Stimulated activated CD8-positive, alpha-beta memory T cell treated with anti-CD3 and anti-CD28 coated beads, Interleukin-4, amount 100 ng/mL, for 48 hours (primary cell): ENCODE measurements at regions not wholly inside any gene's neighbourhood (a gene's known extent, or its start where the extent isn't known, plus 50 kb on each side); places are given as distances from the start of the nearest gene placed in this dataset.

Experiments
- DNase-seq: peaks from one replicate; pipeline ENCODE4 v3.0.0-alpha.2; 2020

GRCh38 chr13:72317346-72318109 lies 409.9 kb downstream of the MZT1 start:
- DNase-seq, result no peak

DNA sequence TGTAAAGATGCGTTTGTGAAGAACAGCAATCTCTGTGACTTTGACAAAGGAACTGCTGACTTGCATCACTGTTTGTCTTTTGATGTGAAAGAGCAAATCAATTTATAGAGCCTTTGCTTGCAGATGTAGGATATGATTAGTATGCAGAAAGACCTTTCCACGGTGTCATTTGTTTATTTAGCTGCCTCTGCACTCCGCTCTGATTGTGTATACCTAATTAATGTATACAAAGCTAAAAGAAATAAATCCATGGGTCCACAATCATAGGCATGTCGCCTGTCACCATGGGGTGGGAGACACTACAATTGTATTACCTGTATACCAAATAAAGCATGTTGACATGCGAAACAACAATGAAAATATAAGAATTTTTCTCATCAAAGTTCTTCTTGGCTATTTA lies 410.7 kb downstream of the MZT1 start:
- no peak for DNase-seq

DNA sequence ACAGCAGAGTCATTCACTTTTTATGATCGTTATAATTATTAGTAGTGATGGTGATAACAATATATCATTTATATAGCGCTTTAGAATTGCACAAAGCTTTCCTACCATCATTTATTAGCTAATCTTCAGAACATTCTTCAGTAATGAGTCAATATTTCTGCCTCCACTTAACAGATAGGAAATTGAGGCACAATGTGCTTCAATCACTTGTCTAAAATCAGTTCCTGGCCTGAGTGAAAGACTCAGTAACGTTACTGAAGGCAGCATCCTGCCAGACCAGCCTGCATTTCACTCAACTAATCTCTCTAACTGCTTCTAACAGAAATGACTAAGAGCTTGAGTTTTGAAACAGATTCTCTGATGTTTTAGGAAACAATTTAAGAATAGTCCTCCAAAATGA lies 412.1 kb downstream of the MZT1 start:
- no peak for DNase-seq

GRCh38 chr13:72314210-72314609 lies 413.2 kb downstream of the MZT1 start:
- no peak for DNase-seq

DNA sequence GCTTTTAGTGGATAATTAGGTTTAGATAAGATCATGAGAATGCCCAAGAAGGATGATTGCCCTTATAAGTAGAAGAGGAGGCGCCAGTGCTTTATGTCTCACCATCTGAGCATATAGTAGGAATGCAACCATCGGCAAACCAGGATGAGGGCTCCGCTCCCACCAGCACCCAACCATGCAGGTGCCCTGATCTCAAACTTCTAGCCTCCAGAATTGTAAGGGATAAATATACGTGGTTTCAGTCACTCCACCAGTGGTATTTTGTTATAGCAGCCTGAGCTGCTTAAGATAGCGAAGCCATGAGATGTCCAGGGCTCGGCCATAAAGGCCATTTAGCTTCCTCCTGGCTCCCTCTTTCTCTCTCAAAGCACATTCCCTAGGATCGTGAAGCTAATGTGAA lies 413.9 kb downstream of the MZT1 start:
- no peak for DNase-seq

- no peak for DNase-seq
Observed at GRCh38 chr13:72303941-72304746, 423.3 kb downstream of the MZT1 start.

GRCh38 chr13:72296246-72296645 lies 429.2 kb upstream of the DACH1 start:
- no peak for DNase-seq

GRCh38 chr13:72295153-72295552 lies 428.1 kb upstream of the DACH1 start:
- no peak for DNase-seq

- no peak for DNase-seq
Observed at GRCh38 chr13:72293206-72293605, 426.2 kb upstream of the DACH1 start.

DNA sequence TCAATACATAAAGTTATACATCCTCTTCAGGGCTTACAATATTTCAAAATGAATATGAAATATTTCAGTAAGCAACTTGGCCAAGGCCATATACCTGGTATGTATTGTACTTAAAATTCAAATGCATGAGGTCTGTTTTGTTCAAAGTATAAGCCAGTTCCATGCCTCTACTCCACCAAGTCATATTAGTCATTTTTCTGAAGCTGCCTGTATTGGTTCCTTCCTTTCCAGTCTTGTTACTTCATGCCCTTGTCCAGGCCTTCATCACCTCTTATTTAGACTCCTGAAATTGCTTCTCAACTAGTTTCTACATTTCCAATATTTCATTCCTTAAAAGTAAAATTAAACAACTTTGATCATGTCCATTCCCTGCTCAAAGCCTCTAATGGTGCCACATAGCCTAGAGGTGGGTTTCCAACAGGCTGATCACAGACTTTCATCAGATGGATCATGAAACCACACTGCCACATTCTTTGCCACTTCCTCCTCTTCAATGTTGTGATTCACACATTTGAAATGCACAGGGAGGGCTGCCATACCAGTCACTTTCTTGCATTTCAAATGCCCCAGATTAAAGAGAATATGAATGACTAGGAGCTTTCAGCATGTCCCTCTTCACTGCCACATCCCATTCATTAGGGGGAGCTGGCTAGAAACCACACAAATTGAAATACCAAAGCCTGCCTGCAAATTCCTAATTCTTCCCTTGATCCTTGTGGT lies 424.1 kb upstream of the DACH1 start:
- DNase-seq, result no peak

- no peak for DNase-seq
Observed at GRCh38 chr13:72286421-72286820, 419.4 kb upstream of the DACH1 start.

DNA sequence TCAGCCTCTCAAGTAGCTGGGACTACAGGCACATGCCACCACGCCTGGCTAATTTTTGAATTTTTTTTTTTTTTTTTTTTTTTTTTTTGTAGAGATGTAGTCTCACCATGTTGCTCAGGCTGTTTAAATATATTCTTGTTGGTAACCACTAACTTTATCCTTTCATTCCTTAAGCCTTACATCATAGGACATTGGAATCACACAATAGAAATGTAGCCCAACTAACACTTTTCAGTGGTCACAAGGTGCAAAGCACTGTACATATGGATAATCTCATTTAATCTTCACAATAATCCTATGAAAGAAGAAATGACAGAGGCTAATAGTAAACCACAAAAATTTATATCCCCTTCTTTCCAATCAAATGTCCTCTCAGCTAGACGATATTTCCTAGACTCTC lies 417.8 kb upstream of the DACH1 start:
- no peak for DNase-seq

- DNase-seq, result no peak
Observed at GRCh38 chr13:72261732-72262131, 394.7 kb upstream of the DACH1 start.

- DNase-seq, result no peak
Observed at GRCh38 chr13:72259528-72259927, 392.5 kb upstream of the DACH1 start.

GRCh38 chr13:72258340-72258981 lies 391.5 kb upstream of the DACH1 start:
- no peak for DNase-seq

DNA sequence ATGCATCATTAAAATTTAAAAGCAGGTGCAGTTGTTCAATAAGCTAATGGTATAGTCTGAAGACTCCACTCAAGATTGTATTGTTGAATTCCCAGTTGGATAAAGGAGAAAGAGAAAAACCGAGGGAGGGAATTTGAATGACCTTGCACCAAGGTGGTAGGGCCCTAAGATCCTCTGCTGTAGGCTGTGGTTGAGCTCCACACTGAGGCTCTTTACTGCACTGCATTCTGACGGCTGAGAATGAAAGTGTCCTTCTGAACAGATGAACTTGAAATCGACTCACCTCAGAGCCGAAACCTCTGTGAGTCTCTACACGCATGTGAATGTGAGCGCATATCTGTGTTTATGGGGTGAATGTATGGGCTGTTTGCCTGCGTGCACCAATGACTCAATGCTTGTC lies 388.9 kb upstream of the DACH1 start:
- DNase-seq, result no peak

DNA sequence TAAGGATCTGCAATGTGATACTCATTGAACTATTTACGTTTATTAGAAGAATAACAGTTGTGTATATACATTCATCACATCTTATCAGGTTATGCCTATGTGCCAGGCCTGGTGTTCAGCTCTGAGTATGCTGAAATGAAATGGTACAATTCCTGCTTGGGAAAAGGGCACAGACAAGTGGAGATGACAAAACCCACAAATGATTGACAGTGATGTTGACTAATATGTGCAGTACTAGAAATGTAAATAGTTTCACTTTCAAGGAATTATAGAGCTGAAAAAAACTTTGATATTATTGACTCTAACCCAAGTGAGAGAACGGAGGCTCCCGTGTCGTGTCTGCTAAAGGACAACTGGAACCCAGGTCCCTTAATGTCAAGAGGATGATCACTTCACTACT lies 386.8 kb upstream of the DACH1 start:
- no peak for DNase-seq

DNA sequence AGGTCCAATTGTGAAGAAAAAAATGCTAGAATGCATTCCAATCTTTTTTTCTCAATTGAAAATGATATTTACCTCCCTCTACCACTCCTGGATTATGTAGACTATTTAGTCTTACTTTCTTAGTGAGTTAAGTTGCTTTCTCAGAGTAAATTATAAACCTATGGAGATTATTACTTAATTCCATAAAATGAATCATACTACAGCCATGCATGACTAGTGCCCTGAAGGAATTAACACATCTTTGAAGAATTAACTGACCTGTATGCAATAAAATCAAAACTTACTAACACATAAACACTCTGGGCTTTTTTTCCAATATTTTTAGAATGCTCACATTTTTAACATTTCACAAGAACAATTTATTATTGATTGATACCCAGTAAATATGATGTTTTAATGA lies 379.4 kb upstream of the DACH1 start:
- DNase-seq, result no peak

DNA sequence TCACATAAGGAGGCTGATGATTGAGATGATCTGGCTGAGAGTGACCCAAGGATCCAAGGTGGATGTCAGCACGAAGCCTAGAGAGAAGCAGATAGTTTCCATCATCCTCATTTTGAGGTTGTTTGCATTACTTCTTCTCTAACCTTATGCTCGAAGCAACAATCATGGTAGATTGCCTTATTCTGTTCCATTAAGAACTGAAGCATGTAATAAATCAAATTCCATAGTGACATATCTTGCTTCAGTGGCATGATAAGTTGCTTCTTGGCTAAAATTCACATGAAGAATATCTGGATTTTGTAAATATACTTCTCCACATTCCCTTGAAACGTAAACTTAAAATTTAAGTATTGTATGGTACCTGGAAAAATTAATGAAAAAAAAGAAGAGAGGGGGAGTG lies 377.8 kb upstream of the DACH1 start:
- DNase-seq, result no peak

GRCh38 chr13:72230131-72230530 lies 363.1 kb upstream of the DACH1 start:
- no peak for DNase-seq

- no peak for DNase-seq
Observed at GRCh38 chr13:72229067-72229466, 362.1 kb upstream of the DACH1 start.

- peak; percentile 26 for DNase-seq
Observed at GRCh38 chr13:72221276-72221962, 354.4 kb upstream of the DACH1 start.

DNA sequence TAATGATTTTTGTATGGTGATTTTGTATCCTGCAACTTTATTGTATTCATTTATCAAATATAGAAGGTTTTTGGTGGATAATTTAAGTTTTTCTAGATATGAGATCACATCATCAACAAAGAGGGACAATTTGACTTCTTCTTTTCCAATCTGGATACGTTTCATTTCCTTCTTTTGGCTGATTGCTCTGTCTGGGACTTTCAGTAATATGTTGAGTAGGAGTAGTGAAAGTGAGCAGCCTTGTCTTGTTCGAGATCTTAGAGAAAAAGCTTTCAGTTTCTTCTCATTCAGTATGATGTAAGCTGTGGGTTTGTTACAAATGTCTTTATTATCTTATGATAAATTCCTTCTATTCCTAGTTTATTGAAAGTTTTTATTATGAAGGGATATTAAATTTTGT lies 352.0 kb upstream of the DACH1 start:
- no peak for DNase-seq
